HG03097 (cell line): ENCODE measurements at regions not wholly inside any gene's neighbourhood (a gene's known extent, or its start where the extent isn't known, plus 50 kb on each side); places are given as distances from the start of the nearest gene placed in this dataset.

Experiments used
- ATAC-seq: cut with Tn5 transposase; IDR thresholded peaks from one replicate; pipeline ENCODE4 v1.9.1; 2021; ENCODE audit not compliant: unreplicated experiment, low FRiP score

- ATAC-seq: no peak
Measured at GRCh38 chr2:58734365-58734764, 493.2 kb upstream of the FANCL start.

- ATAC-seq: no peak
Measured at GRCh38 chr2:58732999-58733398, 491.9 kb upstream of the FANCL start.

- no peak for ATAC-seq
Measured at GRCh38 chr2:58731488-58731869, 490.4 kb upstream of the FANCL start.

GRCh38 chr2:58730764-58731487 lies 489.8 kb upstream of the FANCL start:
- no peak for ATAC-seq

GRCh38 chr2:58727981-58728656 lies 487.0 kb upstream of the FANCL start:
- no peak for ATAC-seq

- ATAC-seq: no peak
Measured at GRCh38 chr2:58721912-58722591, 480.9 kb upstream of the FANCL start.

- ATAC-seq: no peak
Measured at GRCh38 chr2:58720770-58721697, 479.9 kb upstream of the FANCL start.

- ATAC-seq: no peak
Measured at GRCh38 chr2:58720033-58720769, 479.1 kb upstream of the FANCL start.

GRCh38 chr2:58715344-58715743 lies 474.2 kb upstream of the FANCL start:
- ATAC-seq: no peak

- no peak for ATAC-seq
Measured at GRCh38 chr2:58714238-58714637, 473.1 kb upstream of the FANCL start.

- ATAC-seq: no peak
Measured at GRCh38 chr2:58710795-58711279, 469.7 kb upstream of the FANCL start.

GRCh38 chr2:58709687-58710354 lies 468.7 kb upstream of the FANCL start:
- no peak for ATAC-seq

GRCh38 chr2:58709274-58709673 lies 468.1 kb upstream of the FANCL start:
- ATAC-seq: no peak

- no peak for ATAC-seq
Measured at GRCh38 chr2:58708565-58708964, 467.4 kb upstream of the FANCL start.

- ATAC-seq: no peak
Measured at GRCh38 chr2:58702302-58702885, 461.3 kb upstream of the FANCL start.

GRCh38 chr2:58701688-58702301 lies 460.7 kb upstream of the FANCL start:
- no peak for ATAC-seq

- no peak for ATAC-seq
Measured at GRCh38 chr2:58700591-58700990, 459.5 kb upstream of the FANCL start.

- ATAC-seq: no peak
Measured at GRCh38 chr2:58699411-58699810, 458.3 kb upstream of the FANCL start.

- ATAC-seq: no peak
Measured at GRCh38 chr2:58698620-58699019, 457.5 kb upstream of the FANCL start.
